ENCODE measurements at regions not wholly inside any gene's neighbourhood (a gene's known extent, or its start where the extent isn't known, plus 50 kb on each side); places are given as distances from the start of the nearest gene placed in this dataset.

DNA sequence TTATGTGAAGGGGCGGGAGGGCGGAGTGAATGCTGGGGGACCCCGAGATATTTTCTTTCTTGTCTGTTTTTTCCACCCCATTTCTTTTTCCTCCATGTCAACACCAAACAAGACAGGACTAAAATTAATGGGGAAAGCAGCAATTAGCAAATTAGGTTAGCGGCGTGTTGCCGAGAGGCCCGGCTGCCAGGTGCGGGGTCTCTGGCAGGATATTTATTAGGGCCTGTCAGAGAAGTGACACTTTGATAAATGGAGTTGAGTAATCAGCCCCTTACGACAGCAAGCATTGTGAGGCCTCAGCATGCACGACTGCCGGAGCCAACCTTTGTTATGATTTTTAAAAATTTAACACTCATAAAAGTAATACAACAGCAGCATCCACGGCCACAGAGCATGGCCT lies 193.8 kb downstream of the DHX35 start:
- no peak for DNase-seq
- WGBS (ENCODE audit: insufficient coverage): no CpG with 5 or more reads among the region's 12 CpGs

DNA sequence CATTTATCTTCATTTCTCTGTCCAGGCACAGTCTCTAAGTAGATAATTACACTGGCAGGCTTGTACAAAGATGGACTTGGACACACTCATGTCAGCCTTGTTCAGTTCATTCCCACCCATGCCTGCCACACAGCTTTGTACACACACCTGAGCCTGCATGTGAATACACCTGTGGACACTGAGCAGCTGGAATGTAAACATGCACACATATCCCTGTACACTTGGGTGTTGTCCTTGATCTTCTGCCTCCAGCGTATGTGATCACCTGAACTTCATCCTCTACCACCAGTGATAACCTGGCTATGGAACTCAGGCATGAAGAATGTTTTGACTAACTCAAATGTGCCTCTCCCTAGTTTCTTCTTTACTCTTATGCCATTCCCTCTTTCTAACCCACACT lies 190.6 kb downstream of the DHX35 start:
- Mint-ChIP-seq H3K4me1 (no peaks in the 10 kb centered on the region), H3K4me3 (no peak overlapping the region), H3K27me3 (ENCODE audit: low read depth in 3 of 3) (peaks cover 3 to 21% (median 10%) of the 10 kb centered on the region in 3 donors), H3K27ac (no peak overlapping the region), H3K36me3 (no peaks in the 10 kb centered on the region), H3K9me3 (peaks cover 0 to 2% (median 1%) of the 10 kb centered on the region in 7 donors)
- no peak for TF ChIP-seq CTCF (IDR thresholded peaks at IDR 0.05)
- no peaks in the 10 kb centered on the region for H3K9me3 ChIP-seq (replicated peaks in 1 of 2; ENCODE audit: control insufficient read depth in 1 of 2, insufficient read depth in 1 of 2, low read length in 2 of 2)
- no peaks in the 10 kb centered on the region for H4K20me1 ChIP-seq (ENCODE audit: insufficient read depth, low read length)
- H3K79me2 ChIP-seq (ENCODE audit: insufficient read depth, low read length): no peaks in the 10 kb centered on the region
- H3K4me1 ChIP-seq (ENCODE audit: control insufficient read depth in 1 of 2, insufficient read depth in 2 of 2, low read length in 2 of 2): no peaks in the 10 kb centered on the region
- H3K9ac ChIP-seq (ENCODE audit: insufficient read depth, low read length, poor library complexity, severe bottlenecking): no peak overlapping the region
- 100% methylated on average over 1 of the region's 1 CpG for WGBS (ENCODE audit: insufficient coverage)
- H2AFZ ChIP-seq (ENCODE audit: insufficient read depth, low read depth, low read length, poor library complexity, severe bottlenecking): no peak overlapping the region
- H3K27me3 ChIP-seq (ENCODE audit: control insufficient read depth in 2 of 2, insufficient read depth in 2 of 2, low read length in 2 of 2): peaks cover 5 to 9% of the 10 kb centered on the region in 2 donors
- no peaks in the 10 kb centered on the region for H3K36me3 ChIP-seq (replicated peaks in 1 of 2; ENCODE audit: control insufficient read depth in 1 of 2, insufficient read depth in 2 of 2, low read length in 2 of 2)
- H3K4me2 ChIP-seq (replicated peaks; ENCODE audit: extremely low read depth, low read length, poor library complexity, severe bottlenecking): no peak overlapping the region
- H3K27ac ChIP-seq (ENCODE audit: low read depth in 1 of 2, low read length in 2 of 2): no peak overlapping the region
- no peak for DNase-seq
- intact Hi-C loops (cut with micrococcal nuclease): no loop called here
- no peak overlapping the region for H3K4me3 ChIP-seq (replicated peaks in 1 of 3; ENCODE audit: low read depth in 2 of 3, low read length in 3 of 3)

More for the DNA sequence above, 193.8 kb downstream of the DHX35 start:
- Histone ChIP-seq H3K4me3 (replicated peaks in 1 of 3; ENCODE audit: low read depth in 2 of 3, low read length in 3 of 3) (no peak overlapping the region), H3K4me1 (ENCODE audit: control insufficient read depth in 1 of 2, insufficient read depth in 2 of 2, low read length in 2 of 2) (no peaks in the 10 kb centered on the region), H3K79me2 (ENCODE audit: insufficient read depth, low read length) (no peaks in the 10 kb centered on the region), H3K4me2 (replicated peaks; ENCODE audit: extremely low read depth, low read length, poor library complexity, severe bottlenecking) (no peak overlapping the region), H3K9me3 (replicated peaks in 1 of 2; ENCODE audit: control insufficient read depth in 1 of 2, insufficient read depth in 1 of 2, low read length in 2 of 2) (no peaks in the 10 kb centered on the region), H4K20me1 (ENCODE audit: insufficient read depth, low read length) (no peaks in the 10 kb centered on the region), H3K27ac (ENCODE audit: low read depth in 1 of 2, low read length in 2 of 2) (no peak overlapping the region), H2AFZ (ENCODE audit: insufficient read depth, low read depth, low read length, poor library complexity, severe bottlenecking) (no peak overlapping the region), H3K9ac (ENCODE audit: insufficient read depth, low read length, poor library complexity, severe bottlenecking) (no peak overlapping the region), H3K27me3 (ENCODE audit: control insufficient read depth in 2 of 2, insufficient read depth in 2 of 2, low read length in 2 of 2) (peaks cover 5 to 9% of the 10 kb centered on the region in 2 donors), H3K36me3 (replicated peaks in 1 of 2; ENCODE audit: control insufficient read depth in 1 of 2, insufficient read depth in 2 of 2, low read length in 2 of 2) (no peaks in the 10 kb centered on the region)
- intact Hi-C loops (cut with micrococcal nuclease): no loop called here
- H3K27me3 Mint-ChIP-seq (ENCODE audit: low read depth in 3 of 3): peaks cover 3 to 19% (median 10%) of the 10 kb centered on the region in 3 donors
- H3K9me3 Mint-ChIP-seq: peaks cover 0 to 3% (median 2%) of the 10 kb centered on the region in 7 donors
- H3K36me3 Mint-ChIP-seq: no peaks in the 10 kb centered on the region
- peak overlapping the region in 1 of 2 donors; percentile 8 for H3K4me3 Mint-ChIP-seq
- H3K4me1 Mint-ChIP-seq: no peaks in the 10 kb centered on the region
- no peak overlapping the region for H3K27ac Mint-ChIP-seq
- TF ChIP-seq CTCF (IDR thresholded peaks at IDR 0.05): no peak
